ENCODE measurements at regions not wholly inside any gene's neighbourhood (a gene's known extent, or its start where the extent isn't known, plus 50 kb on each side); places are given as distances from the start of the nearest gene placed in this dataset.
"Not testable (repeated sequence)": the region's sequence is repeated elsewhere in the genome, so short reads cannot be mapped to it uniquely, and the experiment has no call there.

DNA sequence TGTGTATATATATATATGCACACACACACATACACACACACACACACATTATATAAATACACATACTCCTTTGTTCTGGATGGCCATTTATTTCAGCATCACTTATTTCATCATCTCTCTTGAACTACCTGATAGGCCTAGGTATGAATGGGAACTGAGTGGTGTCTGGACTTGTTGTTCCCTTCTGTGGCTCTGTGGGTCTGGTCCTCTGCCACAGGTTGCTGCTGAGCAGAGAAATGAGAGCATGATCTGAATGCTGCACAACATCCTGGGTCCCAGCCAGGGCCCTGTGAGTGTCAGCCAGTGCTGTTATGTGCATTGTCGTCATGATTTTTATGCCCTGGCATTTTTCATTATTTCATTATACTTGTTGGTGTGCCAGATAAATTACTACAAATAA lies 116.3 kb downstream of the CDRT15L2 start:
- H3K4me3 ChIP-seq; H3K4me1 ChIP-seq; H3K9me3 ChIP-seq; H3K27me3 ChIP-seq; intact Hi-C loops (cut with DNase I); H3K36me3 ChIP-seq; DNase-seq; H3K27ac ChIP-seq; ATAC-seq: not testable (repeated sequence)

DNA sequence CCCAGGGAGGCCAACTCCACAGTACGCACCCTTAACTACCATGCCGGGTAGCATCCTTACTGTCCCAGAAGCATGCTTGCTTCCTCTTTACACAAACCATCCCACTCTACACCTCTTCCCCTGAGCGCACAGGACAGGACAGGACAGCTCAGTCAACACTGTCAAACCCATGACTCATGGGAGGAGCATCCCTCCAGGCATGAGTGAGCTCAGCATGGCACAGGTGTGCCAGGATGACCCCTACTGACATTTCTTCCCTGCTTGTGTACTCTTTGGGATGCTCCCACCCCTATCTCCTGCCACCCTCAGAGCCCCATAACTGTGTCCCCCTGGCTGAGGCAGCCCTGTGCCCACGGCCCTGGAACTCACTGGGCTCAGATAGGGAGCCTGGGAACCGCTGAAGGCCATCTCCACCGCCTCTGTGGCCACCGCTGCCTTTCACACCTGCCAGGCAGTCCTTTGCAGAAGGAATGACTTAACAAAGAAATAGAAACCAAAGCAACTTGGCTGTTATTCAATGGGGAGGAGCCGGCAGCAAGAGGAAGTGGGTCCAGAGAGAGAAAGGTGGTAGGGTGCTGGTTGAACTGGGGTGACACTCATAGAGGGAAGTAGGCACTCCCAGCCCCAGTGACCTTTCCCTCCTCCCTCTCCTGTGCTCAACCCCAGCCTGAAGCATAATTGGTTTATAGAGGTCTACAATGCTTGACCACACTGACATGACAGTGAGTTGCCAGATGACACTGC lies 119.1 kb downstream of the CDRT15L2 start:
- H3K4me1 ChIP-seq; H3K4me3 ChIP-seq; DNase-seq; H3K36me3 ChIP-seq; H3K27ac ChIP-seq; H3K9me3 ChIP-seq; H3K27me3 ChIP-seq; intact Hi-C loops (cut with DNase I): not testable (repeated sequence)
- ATAC-seq, result peak; percentile 95

DNA sequence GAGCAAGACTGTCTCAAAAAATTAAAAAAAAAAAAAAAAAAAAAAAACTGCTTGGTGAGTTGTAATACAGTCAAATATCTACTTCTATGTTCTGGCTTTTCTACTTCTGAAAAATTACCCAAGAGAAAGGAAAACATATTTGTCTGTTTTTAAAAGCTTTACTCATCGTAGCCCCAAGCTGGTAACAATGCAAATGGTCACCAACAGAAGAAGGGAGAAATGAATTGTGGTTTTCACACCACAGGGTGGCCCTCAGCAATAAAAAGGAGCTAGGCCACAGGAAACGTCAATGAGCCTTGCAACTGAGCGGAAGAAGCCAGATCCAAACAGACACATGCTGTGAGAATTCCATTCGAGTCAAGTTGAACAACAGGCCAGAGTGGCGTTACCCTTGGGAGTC lies 121.0 kb downstream of the CDRT15L2 start:
- ATAC-seq; H3K27ac ChIP-seq; H3K4me3 ChIP-seq; H3K36me3 ChIP-seq; intact Hi-C loops (cut with DNase I); H3K27me3 ChIP-seq; H3K9me3 ChIP-seq; H3K4me1 ChIP-seq; DNase-seq: not testable (repeated sequence)

DNA sequence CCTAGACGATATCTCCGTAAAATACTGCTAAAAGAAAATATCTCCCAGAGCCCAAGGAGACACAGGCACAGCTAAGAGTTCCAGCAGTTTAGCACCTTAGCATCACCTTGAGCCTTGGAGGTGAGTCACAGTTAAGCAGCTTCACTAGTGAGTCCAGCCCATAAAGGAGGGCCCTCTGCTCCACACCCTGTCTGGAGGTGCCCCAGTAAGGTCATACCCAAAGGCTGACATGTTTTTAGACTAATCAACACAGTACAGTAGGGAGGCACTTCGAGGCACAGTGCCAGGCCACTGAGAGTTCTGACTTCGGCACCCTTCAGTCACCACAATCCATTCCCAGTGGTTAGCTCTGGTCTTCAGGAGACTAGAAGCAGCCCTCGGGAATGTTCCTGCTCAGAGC lies 121.8 kb downstream of the CDRT15L2 start:
- H3K36me3 ChIP-seq; DNase-seq; H3K9me3 ChIP-seq; intact Hi-C loops (cut with DNase I); H3K4me3 ChIP-seq; ATAC-seq; H3K27me3 ChIP-seq; H3K27ac ChIP-seq; H3K4me1 ChIP-seq: not testable (repeated sequence)

DNA sequence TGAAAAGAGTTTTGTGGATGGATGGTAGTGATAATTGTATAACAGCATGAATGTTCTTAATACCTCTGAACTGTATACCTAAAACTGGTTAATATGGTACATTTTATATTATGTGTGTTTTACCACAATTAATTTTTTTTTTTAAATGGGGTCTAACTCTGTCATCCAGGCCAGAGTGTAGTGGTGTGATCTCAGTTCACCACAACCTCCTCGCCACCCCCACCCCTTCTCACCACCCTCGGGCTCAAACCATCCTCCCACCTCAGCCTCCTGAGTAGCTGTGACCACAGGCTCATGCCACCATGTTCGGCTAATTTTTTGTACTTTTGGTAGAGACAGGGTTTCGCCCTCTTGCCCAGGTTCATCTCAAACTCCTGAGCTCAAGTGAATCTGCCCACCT lies 123.2 kb downstream of the CDRT15L2 start:
- ATAC-seq (no peak), DNase-seq (no peak)
- H3K9me3 ChIP-seq, result no peaks in the 10 kb centered on the region
- H3K27me3 ChIP-seq, result peaks cover 3% of the 10 kb centered on the region
- no peaks in the 10 kb centered on the region for H3K4me1 ChIP-seq
- no peak overlapping the region for H3K27ac ChIP-seq
- H3K4me3 ChIP-seq, result no peak overlapping the region
- intact Hi-C loops (cut with DNase I), result no loop called here
- no peaks in the 10 kb centered on the region for H3K36me3 ChIP-seq
- TF ChIP-seq, protein P1, sequence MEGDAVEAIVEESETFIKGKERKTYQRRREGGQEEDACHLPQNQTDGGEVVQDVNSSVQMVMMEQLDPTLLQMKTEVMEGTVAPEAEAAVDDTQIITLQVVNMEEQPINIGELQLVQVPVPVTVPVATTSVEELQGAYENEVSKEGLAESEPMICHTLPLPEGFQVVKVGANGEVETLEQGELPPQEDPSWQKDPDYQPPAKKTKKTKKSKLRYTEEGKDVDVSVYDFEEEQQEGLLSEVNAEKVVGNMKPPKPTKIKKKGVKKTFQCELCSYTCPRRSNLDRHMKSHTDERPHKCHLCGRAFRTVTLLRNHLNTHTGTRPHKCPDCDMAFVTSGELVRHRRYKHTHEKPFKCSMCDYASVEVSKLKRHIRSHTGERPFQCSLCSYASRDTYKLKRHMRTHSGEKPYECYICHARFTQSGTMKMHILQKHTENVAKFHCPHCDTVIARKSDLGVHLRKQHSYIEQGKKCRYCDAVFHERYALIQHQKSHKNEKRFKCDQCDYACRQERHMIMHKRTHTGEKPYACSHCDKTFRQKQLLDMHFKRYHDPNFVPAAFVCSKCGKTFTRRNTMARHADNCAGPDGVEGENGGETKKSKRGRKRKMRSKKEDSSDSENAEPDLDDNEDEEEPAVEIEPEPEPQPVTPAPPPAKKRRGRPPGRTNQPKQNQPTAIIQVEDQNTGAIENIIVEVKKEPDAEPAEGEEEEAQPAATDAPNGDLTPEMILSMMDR (IDR thresholded peaks at IDR 0.05), result no peak

DNA sequence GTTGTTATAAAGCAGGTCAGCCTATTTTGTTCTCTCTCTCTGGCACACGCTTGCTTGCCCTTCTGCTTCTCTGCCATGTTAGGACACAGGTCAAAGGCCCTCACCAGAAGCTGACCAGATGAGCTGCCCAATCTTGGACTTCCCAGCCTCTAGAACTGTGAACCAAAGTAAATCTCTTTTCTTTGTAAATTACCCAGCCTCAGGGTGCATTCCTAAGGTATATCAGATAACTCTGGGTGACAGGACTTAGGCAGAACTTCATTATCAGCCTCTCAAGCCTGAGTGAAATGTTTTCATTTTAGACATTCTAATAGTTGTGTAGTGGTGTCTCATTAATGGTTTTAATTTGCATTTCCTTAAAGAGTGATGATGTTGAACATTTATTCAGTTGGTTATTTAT lies 124.3 kb downstream of the CDRT15L2 start:
- ATAC-seq, result no peak
- H3K27ac ChIP-seq, result no peak overlapping the region
- H3K36me3 ChIP-seq, result no peaks in the 10 kb centered on the region
- no peaks in the 10 kb centered on the region for H3K4me1 ChIP-seq
- no peaks in the 10 kb centered on the region for H3K9me3 ChIP-seq
- DNase-seq, result no peak
- intact Hi-C loops (cut with DNase I), result no loop called here
- no peak overlapping the region for H3K4me3 ChIP-seq
- H3K27me3 ChIP-seq, result peaks cover 3% of the 10 kb centered on the region
- TF ChIP-seq, protein P1 (IDR thresholded peaks at IDR 0.05), result no peak

DNA sequence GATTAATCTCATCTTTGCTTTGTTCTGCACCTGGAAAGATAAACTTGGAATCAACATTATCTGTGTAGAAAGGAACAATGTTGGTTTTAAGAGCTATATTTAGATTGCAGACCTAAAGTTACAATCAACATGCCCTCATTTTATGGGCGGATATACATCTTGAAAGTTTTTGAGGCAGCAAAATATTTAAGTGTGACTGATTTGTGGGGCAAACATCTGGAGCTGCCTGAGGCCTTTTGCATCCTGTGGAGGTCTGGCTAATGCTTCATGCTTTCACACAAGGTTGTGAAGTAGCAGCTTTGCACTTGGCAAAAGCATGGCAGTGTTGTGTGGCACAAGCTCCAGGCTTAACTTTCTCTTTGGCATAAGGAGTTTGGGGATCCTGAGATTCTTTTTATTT lies 125.7 kb downstream of the CDRT15L2 start:
- intact Hi-C loops (cut with DNase I); ATAC-seq; H3K36me3 ChIP-seq; H3K27me3 ChIP-seq; H3K4me1 ChIP-seq; H3K4me3 ChIP-seq; H3K9me3 ChIP-seq; H3K27ac ChIP-seq; DNase-seq: not testable (repeated sequence)

DNA sequence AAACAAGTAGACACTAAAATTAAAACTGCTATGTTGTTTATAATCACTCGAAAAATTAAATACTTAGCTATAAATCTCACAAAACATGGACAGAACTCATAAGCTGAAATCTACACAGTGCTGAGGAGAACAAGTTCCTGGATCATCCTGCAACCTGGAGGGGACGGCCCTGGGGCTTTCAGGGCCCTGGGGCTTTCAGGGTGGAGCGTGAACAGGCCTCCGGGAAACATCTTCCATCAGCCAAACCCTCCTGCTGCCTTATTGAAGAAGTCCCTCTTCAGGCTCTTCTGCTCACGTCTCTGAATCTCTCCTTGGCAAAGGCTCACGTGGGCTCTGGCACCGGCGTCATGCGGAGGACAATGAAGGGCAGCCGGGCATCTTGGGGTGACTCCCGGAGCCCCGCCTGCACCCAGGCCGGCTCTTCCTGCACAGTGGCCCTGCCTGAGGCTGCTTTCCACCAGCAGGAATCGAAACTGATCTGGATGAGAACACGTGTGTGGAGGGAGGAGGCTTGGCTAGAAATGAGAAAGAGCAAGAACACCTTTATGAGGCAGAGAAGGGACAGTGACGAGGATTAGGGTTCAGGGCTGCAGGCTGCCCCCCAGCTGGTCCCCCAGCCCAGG lies 127.3 kb downstream of the CDRT15L2 start:
- Histone ChIP-seq H3K27me3 (peaks cover 3% of the 10 kb centered on the region), H3K36me3 (no peaks in the 10 kb centered on the region), H3K27ac (no peak overlapping the region), H3K4me3 (no peak overlapping the region), H3K9me3 (no peaks in the 10 kb centered on the region), H3K4me1 (no peaks in the 10 kb centered on the region)
- intact Hi-C loops (cut with DNase I), result no loop called here
- no peak for DNase-seq
- TF ChIP-seq, protein P1 (IDR thresholded peaks at IDR 0.05), result no peak
- ATAC-seq, result no peak

DNA sequence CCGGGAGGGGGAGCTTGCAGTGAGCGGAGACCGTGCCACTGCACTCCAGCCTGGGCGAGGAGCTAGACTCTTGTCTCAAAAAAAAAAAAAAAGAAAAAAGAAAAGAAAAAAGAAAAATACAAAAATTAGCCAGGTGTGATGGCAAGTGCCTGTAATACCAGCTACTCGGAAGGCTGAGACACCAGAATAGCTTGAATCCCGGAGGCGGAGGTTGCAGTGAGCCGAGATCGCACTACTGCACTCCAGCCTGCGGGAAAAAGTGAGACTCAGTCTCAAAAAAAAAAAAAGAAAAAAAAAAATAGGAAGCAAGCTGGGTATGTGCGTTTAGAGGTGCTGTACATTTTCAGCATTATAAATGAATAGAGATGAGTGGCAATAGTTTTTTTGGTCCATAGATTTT lies 129.3 kb downstream of the CDRT15L2 start:
- H3K9me3 ChIP-seq; DNase-seq; intact Hi-C loops (cut with DNase I); H3K27me3 ChIP-seq; H3K36me3 ChIP-seq; H3K4me3 ChIP-seq; H3K4me1 ChIP-seq; H3K27ac ChIP-seq; ATAC-seq: not testable (repeated sequence)

DNA sequence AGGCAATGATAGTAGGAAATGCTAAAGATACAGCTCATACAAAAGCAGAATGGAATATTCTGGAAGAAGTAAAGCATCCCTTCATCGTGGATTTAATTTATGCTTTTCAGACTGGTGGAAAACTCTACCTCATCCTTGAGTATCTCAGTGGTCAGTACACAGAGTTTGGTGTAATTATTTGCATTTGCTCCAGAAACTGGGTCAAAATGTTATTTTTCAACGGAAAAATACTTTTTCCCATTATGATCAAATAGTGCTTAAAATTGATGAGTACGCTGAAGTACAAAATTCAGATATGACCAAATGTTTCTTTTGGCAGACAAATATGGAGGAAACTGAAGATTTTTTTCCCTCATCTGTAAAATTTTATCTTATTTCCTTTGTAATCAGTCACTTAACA lies 137.0 kb downstream of the CDRT15L2 start:
- H3K4me1 ChIP-seq; intact Hi-C loops (cut with DNase I); H3K36me3 ChIP-seq; H3K4me3 ChIP-seq; H3K9me3 ChIP-seq; ATAC-seq; H3K27ac ChIP-seq; DNase-seq; H3K27me3 ChIP-seq: not testable (repeated sequence)

All from upper lobe of right lung (tissue), 1 donor.